HG03575 (cell line): ENCODE measurements at regions not wholly inside any gene's neighbourhood (a gene's known extent, or its start where the extent isn't known, plus 50 kb on each side); places are given as distances from the start of the nearest gene placed in this dataset.
"Not testable (repeated sequence)": the region's sequence is repeated elsewhere in the genome, so short reads cannot be mapped to it uniquely, and the experiment has no call there.

Experiments
- ATAC-seq: cut with Tn5 transposase; IDR thresholded peaks from one replicate; pipeline ENCODE4 v1.9.1; 2021; ENCODE audit not compliant: unreplicated experiment, insufficient number of reproducible peaks, low FRiP score; ENCODE audit errors: extremely low read depth

GRCh38 chr1:181169281-181169865, 80.9 kb downstream of the IER5 start:
- ATAC-seq = no peak

GRCh38 chr1:181170194-181170593, 81.7 kb downstream of the IER5 start:
- ATAC-seq = no peak

- no peak for ATAC-seq
Observed at GRCh38 chr1:181172082-181172481, 83.6 kb downstream of the IER5 start.

GRCh38 chr1:181173761-181174447, 85.4 kb downstream of the IER5 start:
- no peak for ATAC-seq

GRCh38 chr1:181174861-181175260, 86.4 kb downstream of the IER5 start:
- no peak for ATAC-seq

GRCh38 chr1:181175356-181175910, 86.9 kb downstream of the IER5 start:
- ATAC-seq = no peak

GRCh38 chr1:181175955-181176354, 87.5 kb downstream of the IER5 start:
- ATAC-seq = no peak

GRCh38 chr1:181178241-181178879, 89.9 kb downstream of the IER5 start:
- no peak for ATAC-seq

GRCh38 chr1:181179279-181179986, 90.9 kb downstream of the IER5 start:
- ATAC-seq = no peak

- no peak for ATAC-seq
Observed at GRCh38 chr1:181179987-181180365, 91.5 kb downstream of the IER5 start.

- ATAC-seq = no peak
Observed at GRCh38 chr1:181180407-181181031, 92.0 kb downstream of the IER5 start.

GRCh38 chr1:181181792-181182585, 93.5 kb downstream of the IER5 start:
- no peak for ATAC-seq

- no peak for ATAC-seq
Observed at GRCh38 chr1:181184621-181185020, 96.1 kb downstream of the IER5 start.

- no peak for ATAC-seq
Observed at GRCh38 chr1:181185461-181185860, 97.0 kb downstream of the IER5 start.

GRCh38 chr1:181186133-181186532, 97.6 kb downstream of the IER5 start:
- not testable (repeated sequence) for ATAC-seq

- ATAC-seq = no peak
Observed at GRCh38 chr1:181187337-181188126, 99.0 kb downstream of the IER5 start.

GRCh38 chr1:181189245-181189644, 100.7 kb downstream of the IER5 start:
- no peak for ATAC-seq
